Superior temporal gyrus (tissue), 1 donor: ENCODE measurements at regions not wholly inside any gene's neighbourhood (a gene's known extent, or its start where the extent isn't known, plus 50 kb on each side); places are given as distances from the start of the nearest gene placed in this dataset.
"Not testable (repeated sequence)": the region's sequence is repeated elsewhere in the genome, so short reads cannot be mapped to it uniquely, and the experiment has no call there.

Source experiments
- DNase-seq: peaks from one replicate; pipeline ENCODE4 v3.0.0-alpha.2; 2016; ENCODE audit errors: extremely low spot score

DNA sequence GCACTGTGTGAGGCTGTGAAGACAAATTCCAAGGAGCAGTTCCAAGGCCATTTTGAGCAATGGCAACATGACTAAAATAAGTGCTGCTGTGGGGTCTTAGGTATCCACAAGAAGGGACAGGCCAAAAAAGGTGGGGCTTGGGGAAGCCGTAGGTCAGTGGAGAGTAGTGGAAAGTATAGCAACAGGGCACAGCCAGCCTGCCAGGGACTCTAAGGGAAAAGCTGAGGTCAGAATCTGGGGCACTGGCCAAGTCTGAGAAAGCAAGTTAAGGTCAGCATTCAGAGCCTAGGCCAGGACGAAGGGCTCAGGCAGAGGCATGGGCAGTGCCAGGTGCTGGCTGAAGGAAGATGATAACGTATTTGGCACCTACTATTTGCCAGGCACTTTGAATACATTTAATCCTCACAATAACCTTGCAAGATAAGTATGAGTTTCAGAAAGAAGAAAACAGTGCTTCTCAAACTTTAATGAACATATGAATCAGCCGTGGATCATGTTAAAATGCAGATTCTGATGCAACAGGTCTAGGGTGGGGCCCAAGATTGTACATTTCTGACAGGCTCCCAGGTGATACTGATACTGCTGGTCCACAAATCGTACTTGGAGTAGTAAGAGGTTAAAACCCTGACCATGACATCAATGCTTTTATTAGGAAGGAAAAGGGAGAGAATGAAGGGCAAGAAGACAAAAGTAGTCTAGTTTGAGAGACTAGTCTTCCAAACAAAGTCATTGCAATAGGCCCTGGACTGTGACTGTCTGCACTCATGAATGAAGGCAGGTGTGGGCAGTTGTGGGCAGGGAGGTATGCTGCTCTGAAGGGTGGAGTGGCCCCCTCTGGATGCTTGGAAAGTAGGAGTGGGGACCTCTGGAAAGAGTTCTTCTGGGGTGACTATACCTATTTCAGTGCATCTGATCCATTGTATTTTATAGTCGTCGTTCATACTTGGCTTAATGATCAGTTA lies 106.3 kb upstream of the ANKRD28 start:
- no peak for DNase-seq

DNA sequence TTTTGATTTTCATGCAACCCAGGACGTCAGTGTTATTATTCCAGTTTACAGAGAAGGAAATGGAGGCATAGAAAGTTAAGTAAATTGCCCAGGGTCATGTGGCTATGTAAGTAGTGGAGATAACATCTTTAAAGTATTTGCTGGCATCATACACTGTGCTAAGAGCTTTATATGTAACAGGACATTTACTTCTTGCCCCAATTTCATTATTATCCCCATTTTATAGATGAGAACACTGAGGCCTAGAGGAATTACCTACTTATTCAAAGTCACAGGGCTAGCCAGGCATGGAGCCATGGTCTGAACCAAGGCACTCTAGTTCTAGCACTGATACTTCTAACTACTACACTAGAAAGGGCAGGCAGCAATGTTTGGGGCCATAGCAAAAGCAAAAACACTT lies 107.3 kb upstream of the ANKRD28 start:
- DNase-seq = no peak

- DNase-seq = not testable (repeated sequence)
Observed at GRCh38 chr3:15907403-15907802, 109.6 kb upstream of the ANKRD28 start.

GRCh38 chr3:15918988-15919387 lies 121.2 kb upstream of the ANKRD28 start:
- no peak for DNase-seq

- no peak for DNase-seq
Observed at GRCh38 chr3:15919971-15920370, 122.2 kb upstream of the ANKRD28 start.

- no peak for DNase-seq
Observed at GRCh38 chr3:15923640-15924405, 126.0 kb upstream of the ANKRD28 start.

DNA sequence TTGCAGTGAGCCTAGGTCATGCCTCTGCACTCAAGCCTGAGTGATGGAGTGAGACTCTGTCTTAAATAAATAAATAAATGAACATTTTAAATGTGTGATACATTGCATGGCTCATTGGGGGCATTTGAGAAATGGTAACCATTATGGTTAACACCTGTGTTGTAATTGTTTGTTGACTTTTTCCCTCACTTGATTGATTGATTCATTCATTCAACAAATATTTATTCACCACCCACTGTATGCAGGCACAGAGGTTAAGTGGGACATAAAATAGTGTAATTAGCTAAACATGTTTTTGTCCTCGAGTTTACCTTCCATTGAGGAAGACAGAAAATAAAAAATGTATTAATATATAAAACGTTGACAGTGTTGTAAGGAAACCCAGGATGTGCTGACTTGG lies 127.1 kb upstream of the ANKRD28 start:
- no peak for DNase-seq

DNA sequence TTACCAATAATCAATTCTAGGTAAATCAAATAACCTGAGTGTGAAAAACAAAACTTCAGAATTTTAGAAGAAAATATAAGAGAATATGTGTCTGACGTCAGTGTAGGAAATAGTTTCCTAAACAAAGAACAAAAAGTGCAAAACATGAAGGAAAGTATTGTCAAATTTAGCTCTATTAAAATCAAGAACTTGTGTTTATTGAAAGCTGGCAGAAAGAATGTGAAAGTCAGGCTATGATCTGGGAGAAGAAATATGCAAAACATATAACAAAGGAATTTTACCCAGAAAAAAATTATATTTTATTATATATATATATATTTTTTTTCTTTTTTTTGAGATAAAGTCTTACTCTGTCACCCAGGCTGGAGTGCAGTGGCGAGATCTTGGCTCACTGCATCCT lies 129.1 kb upstream of the ANKRD28 start:
- no peak for DNase-seq

GRCh38 chr3:15927969-15928368 lies 130.2 kb upstream of the ANKRD28 start:
- no peak for DNase-seq

DNA sequence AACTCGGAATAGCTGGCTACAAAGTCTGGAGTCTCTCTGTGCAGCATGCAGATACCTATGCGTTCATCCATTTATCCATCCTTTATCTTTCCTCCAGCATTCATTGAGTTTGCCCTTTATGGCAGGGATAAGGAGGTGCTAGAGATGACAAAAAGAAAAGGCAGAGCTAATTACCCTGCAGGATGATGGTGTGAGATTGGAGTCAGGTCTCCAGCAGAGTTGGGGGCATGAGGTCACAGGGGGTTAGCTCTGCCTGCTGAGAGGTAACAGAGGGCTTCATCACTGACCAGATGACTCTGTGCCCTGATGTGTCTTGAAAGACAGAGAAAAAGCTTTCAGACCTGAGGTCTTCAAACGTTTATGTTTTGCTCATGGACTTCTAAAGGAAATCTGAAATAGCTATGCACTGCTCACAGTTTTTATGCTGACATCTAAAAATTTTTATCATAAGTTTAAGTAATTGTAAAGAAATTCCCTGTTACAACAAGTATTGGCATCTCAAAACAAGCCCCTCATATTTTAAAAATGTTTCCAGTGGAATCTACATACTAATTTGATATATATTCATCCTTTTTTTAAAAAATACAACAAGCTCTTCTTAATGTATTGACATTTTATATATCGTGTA lies 132.3 kb upstream of the ANKRD28 start:
- DNase-seq = no peak

DNA sequence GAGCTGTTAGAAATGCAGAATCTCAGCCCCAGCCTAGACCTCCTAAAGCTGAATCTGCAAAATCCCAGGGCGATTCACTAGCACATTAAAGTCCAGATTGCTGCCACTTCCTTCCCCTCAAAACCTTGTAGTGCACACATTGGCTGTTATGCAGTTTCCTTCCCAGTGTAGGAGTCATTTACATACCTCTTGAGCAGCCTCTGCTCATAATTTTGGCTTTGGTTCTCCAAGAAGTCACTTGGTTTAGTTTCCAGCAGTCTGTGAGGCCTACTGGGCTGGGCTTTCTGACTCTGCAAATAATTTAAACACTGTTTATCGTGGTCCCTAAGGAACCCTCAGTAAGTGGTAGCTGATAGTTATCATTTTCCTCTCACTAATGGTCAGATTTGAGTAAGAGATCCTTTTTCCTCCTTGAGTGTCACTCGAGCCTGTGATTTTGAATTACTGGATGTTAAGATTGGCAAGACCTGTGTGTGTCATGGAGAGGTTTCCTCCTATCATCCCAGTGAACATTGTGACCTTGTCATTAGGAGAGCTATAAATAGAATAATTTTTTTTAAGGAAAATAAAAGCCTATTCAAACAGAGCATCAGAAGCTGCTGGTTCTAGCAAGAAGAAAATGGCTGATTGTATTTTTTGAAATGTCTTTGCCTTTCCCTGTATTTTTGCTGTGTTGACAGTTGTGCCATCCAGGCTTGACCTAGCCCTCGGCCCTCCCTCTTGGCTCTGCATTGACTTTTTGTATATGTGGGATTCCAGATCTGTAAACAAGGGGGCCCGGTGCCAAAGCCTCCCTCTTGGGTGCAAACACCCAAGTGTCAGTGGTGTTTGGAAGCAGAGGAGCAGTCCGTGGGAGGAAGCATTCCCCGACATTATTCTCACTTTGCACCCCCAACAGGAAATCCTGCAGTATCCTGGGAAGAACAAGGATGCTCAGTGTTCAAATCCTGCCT lies 134.8 kb upstream of the ANKRD28 start:
- DNase-seq = peak; percentile 60

- peak; percentile 77 for DNase-seq
Observed at GRCh38 chr3:15933439-15934139, 135.8 kb upstream of the ANKRD28 start.

DNA sequence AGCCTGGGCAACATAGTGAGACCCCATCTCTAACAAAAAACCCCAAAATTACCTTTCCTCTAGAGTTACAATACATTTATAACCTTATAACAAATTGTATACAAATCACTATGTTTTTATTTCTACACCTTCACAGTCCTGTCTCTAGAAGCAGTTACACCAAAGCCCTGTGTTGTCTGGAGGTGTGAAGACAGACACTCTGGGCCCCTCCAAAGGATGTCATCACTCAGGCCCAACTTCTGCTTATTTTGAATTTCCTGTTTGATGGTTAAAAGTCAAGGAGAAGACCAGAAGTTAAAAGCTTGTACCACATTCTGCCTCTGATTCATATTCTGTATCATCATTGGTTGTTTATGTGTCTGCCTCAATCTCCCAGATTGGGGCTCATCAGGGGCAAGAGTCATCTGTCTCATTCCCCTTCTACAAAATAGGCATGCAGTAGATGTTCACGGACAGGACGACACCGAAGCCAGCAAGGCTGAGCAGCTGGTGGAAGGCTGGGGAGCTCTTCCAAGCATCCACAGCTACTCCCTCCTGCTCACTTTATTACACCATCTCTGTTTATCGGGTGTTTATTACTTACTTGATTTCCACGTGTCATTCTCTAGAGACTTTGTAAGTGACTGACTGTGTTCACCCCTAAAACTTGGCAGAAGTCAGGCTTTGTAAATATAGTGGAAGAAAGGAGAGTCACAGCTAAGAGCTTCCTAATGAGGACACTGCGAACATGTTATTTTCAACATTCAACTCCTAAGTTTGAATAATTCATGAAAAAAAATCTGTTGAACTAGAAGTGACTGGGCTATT lies 136.8 kb upstream of the ANKRD28 start:
- DNase-seq = peak; percentile 62

GRCh38 chr3:15936312-15936711 lies 138.5 kb upstream of the ANKRD28 start:
- DNase-seq = peak; percentile 65

DNA sequence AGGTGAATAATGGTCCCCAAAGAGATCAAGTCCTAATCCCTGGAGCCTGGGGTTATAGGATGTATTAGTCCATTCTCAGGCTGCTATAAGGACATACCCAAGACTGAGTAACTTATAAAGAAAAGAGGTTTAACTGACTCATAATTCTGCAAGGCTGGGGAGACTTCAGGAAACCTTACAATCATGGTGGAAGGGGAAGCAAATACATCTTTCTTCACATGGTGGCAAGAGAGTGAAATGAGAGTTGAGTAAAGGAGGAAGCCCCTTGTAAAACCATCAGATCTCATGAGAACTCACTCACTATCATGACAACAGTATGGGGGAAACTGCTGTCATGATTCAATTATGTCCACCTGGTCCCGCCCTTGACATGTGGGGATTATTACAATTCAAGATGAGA lies 142.9 kb upstream of the ANKRD28 start:
- no peak for DNase-seq

GRCh38 chr3:15941457-15941856 lies 143.7 kb upstream of the ANKRD28 start:
- DNase-seq = not testable (repeated sequence)

DNA sequence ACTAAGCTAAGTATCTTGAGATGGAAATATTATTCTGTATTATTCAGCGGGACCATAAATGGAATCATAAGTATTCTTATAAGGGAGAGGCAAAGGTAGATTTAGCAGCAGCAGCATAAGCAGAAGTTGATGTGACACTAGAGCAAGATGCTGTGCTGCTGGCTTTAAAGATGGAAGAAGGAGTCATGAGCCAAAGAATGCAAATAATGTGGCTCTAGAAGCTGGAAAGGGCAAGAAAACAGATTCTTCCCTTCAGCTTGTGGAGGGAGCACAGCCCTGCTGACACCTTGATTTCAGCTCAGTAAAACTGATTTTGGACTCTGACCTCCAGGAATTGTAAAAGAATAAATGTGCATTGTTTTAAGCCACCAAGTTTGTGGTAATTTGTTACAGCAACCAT lies 144.2 kb upstream of the ANKRD28 start:
- DNase-seq = no peak

- no peak for DNase-seq
Observed at GRCh38 chr3:15942462-15942861, 144.7 kb upstream of the ANKRD28 start.

- no peak for DNase-seq
Observed at GRCh38 chr3:15942936-15943335, 145.2 kb upstream of the ANKRD28 start.

GRCh38 chr3:15948388-15948787 lies 150.6 kb upstream of the ANKRD28 start:
- DNase-seq = no peak
